ENCODE measurements at regions not wholly inside any gene's neighbourhood (a gene's known extent, or its start where the extent isn't known, plus 50 kb on each side); places are given as distances from the start of the nearest gene placed in this dataset.

DNA sequence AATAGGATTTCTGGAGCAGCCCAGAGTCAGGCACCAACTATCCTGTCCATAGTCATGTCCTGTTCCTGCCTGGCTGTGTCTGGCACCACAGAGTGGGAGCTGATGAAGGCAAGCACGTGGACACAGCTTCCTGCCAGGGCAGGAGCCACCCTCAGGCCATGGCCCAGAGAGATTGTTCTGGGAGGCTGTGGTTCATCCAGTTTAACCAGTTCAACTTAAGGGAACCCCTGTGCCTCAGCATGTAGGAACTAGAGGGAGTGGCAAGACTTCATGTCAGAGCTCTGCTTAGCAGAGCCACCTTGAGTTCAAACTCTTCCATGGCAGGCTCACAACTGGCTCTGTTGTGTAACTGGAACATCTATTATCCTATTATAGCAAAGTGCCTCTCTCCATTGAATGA, 73.2 kb upstream of the NCKAP5 start:
- no peak overlapping the region for H3K4me3 Mint-ChIP-seq
- Histone ChIP-seq H3K36me3 (ENCODE audit: insufficient read depth) (no peaks in the 10 kb centered on the region), H4K20me1 (replicated peaks; ENCODE audit: insufficient read depth) (no peaks in the 10 kb centered on the region), H3K4me2 (no peak overlapping the region), H3K79me2 (replicated peaks; ENCODE audit: insufficient read depth) (no peaks in the 10 kb centered on the region), H3K27ac (ENCODE audit: low read depth) (no peak overlapping the region), H3K4me1 (ENCODE audit: insufficient read depth) (peaks cover 25% of the 10 kb centered on the region), H3F3A (replicated peaks; ENCODE audit: low read depth) (no peaks in the 10 kb centered on the region), H3K9me2 (ENCODE audit: insufficient read depth) (no peaks in the 10 kb centered on the region), H3K27me3 (ENCODE audit: insufficient read depth) (no peaks in the 10 kb centered on the region), H2AFZ (0 out of 2 replicates have a peak overlapping the region, but pooled peaks have one; percentile 77), H3K4me3 (no peak overlapping the region)
- no peaks in the 10 kb centered on the region for H3K36me3 Mint-ChIP-seq (ENCODE audit: low read depth)
- peak; percentile 93 for ATAC-seq
- no peaks in the 10 kb centered on the region for H3K9me3 Mint-ChIP-seq
- H3K27me3 Mint-ChIP-seq (ENCODE audit: insufficient read depth, low read depth, poor library complexity), result no peaks in the 10 kb centered on the region
- TF ChIP-seq NANOG (IDR thresholded peaks at IDR 0.05; ENCODE audit: borderline replicate concordance), result no peak
- no peak for TF ChIP-seq CREB1 (CRISPR knock-in tag; IDR thresholded peaks at IDR 0.05; ENCODE audit: low read depth)
- TF ChIP-seq, protein P1, sequence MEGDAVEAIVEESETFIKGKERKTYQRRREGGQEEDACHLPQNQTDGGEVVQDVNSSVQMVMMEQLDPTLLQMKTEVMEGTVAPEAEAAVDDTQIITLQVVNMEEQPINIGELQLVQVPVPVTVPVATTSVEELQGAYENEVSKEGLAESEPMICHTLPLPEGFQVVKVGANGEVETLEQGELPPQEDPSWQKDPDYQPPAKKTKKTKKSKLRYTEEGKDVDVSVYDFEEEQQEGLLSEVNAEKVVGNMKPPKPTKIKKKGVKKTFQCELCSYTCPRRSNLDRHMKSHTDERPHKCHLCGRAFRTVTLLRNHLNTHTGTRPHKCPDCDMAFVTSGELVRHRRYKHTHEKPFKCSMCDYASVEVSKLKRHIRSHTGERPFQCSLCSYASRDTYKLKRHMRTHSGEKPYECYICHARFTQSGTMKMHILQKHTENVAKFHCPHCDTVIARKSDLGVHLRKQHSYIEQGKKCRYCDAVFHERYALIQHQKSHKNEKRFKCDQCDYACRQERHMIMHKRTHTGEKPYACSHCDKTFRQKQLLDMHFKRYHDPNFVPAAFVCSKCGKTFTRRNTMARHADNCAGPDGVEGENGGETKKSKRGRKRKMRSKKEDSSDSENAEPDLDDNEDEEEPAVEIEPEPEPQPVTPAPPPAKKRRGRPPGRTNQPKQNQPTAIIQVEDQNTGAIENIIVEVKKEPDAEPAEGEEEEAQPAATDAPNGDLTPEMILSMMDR (conservative IDR thresholded peaks at IDR 0.05; ENCODE audit: low read depth in 2 of 2), result peak; percentile 42 to 50
- TF ChIP-seq, protein P2, sequence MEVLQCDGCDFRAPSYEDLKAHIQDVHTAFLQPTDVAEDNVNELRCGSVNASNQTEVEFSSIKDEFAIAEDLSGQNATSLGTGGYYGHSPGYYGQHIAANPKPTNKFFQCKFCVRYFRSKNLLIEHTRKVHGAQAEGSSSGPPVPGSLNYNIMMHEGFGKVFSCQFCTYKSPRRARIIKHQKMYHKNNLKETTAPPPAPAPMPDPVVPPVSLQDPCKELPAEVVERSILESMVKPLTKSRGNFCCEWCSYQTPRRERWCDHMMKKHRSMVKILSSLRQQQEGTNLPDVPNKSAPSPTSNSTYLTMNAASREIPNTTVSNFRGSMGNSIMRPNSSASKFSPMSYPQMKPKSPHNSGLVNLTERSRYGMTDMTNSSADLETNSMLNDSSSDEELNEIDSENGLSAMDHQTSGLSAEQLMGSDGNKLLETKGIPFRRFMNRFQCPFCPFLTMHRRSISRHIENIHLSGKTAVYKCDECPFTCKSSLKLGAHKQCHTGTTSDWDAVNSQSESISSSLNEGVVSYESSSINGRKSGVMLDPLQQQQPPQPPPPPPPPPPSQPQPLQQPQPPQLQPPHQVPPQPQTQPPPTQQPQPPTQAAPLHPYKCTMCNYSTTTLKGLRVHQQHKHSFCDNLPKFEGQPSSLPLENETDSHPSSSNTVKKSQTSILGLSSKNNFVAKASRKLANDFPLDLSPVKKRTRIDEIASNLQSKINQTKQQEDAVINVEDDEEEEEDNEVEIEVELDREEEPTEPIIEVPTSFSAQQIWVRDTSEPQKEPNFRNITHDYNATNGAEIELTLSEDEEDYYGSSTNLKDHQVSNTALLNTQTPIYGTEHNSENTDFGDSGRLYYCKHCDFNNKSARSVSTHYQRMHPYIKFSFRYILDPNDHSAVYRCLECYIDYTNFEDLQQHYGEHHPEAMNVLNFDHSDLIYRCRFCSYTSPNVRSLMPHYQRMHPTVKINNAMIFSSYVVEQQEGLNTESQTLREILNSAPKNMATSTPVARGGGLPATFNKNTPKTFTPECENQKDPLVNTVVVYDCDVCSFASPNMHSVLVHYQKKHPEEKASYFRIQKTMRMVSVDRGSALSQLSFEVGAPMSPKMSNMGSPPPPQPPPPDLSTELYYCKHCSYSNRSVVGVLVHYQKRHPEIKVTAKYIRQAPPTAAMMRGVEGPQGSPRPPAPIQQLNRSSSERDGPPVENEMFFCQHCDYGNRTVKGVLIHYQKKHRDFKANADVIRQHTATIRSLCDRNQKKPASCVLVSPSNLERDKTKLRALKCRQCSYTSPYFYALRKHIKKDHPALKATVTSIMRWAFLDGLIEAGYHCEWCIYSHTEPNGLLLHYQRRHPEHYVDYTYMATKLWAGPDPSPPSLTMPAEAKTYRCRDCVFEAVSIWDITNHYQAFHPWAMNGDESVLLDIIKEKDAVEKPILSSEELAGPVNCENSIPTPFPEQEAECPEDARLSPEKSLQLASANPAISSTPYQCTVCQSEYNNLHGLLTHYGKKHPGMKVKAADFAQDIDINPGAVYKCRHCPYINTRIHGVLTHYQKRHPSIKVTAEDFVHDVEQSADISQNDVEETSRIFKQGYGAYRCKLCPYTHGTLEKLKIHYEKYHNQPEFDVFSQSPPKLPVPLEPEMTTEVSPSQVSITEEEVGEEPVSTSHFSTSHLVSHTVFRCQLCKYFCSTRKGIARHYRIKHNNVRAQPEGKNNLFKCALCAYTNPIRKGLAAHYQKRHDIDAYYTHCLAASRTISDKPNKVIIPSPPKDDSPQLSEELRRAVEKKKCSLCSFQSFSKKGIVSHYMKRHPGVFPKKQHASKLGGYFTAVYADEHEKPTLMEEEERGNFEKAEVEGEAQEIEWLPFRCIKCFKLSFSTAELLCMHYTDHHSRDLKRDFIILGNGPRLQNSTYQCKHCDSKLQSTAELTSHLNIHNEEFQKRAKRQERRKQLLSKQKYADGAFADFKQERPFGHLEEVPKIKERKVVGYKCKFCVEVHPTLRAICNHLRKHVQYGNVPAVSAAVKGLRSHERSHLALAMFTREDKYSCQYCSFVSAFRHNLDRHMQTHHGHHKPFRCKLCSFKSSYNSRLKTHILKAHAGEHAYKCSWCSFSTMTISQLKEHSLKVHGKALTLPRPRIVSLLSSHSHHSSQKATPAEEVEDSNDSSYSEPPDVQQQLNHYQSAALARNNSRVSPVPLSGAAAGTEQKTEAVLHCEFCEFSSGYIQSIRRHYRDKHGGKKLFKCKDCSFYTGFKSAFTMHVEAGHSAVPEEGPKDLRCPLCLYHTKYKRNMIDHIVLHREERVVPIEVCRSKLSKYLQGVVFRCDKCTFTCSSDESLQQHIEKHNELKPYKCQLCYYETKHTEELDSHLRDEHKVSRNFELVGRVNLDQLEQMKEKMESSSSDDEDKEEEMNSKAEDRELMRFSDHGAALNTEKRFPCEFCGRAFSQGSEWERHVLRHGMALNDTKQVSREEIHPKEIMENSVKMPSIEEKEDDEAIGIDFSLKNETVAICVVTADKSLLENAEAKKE (CRISPR knock-in tag; IDR thresholded peaks at IDR 0.05), result peak; percentile 52; the same call in 1 of the 2 replicates
- peak; percentile 58 for DNase-seq (ENCODE audit: low spot score)
- H3K4me1 Mint-ChIP-seq, result peaks cover 36% of the 10 kb centered on the region
- H3K27ac Mint-ChIP-seq, result no peak overlapping the region

Data from GM23338 (cell line).